GM18505 (cell line): ENCODE measurements at regions not wholly inside any gene's neighbourhood (a gene's known extent, or its start where the extent isn't known, plus 50 kb on each side); places are given as distances from the start of the nearest gene placed in this dataset.

Experiments used
- ATAC-seq: cut with Tn5 transposase; IDR thresholded peaks from one replicate; pipeline ENCODE4 v1.9.1; 2021; ENCODE audit not compliant: unreplicated experiment
- POLR2A ChIP-seq: IDR thresholded peaks from 4 replicates; pipeline ENCODE4 v1.6.1; 2011; ENCODE audit warnings: borderline replicate concordance; ENCODE audit not compliant: insufficient read depth, insufficient read length; ENCODE audit errors: extremely low read depth

- no peak for ATAC-seq
- TF ChIP-seq POLR2A = no peak
Measured at GRCh38 chr16:51596247-51596646, 445.2 kb upstream of the SALL1 start.

GRCh38 chr16:51592535-51593300, 441.6 kb upstream of the SALL1 start:
- no peak for TF ChIP-seq POLR2A
- ATAC-seq = no peak

GRCh38 chr16:51592001-51592501, 441.0 kb upstream of the SALL1 start:
- TF ChIP-seq POLR2A = no peak
- ATAC-seq = no peak

GRCh38 chr16:51591480-51591879, 440.4 kb upstream of the SALL1 start:
- TF ChIP-seq POLR2A = no peak
- ATAC-seq = no peak

- no peak for ATAC-seq
- no peak for TF ChIP-seq POLR2A
Measured at GRCh38 chr16:51579652-51580360, 428.7 kb upstream of the SALL1 start.

GRCh38 chr16:51577621-51578303, 426.7 kb upstream of the SALL1 start:
- TF ChIP-seq POLR2A = no peak
- ATAC-seq = no peak

GRCh38 chr16:51576498-51577195, 425.6 kb upstream of the SALL1 start:
- no peak for ATAC-seq
- no peak for TF ChIP-seq POLR2A

GRCh38 chr16:51573191-51573590, 422.1 kb upstream of the SALL1 start:
- ATAC-seq = no peak

GRCh38 chr16:51569203-51569931, 418.3 kb upstream of the SALL1 start:
- TF ChIP-seq POLR2A = no peak
- peak; percentile 51 for ATAC-seq

More at GRCh38 chr16:51573191-51573590, 422.1 kb upstream of the SALL1 start:
- no peak for TF ChIP-seq POLR2A

GRCh38 chr16:51567911-51568310, 416.8 kb upstream of the SALL1 start:
- no peak for TF ChIP-seq POLR2A

GRCh38 chr16:51565184-51565583, 414.1 kb upstream of the SALL1 start:
- ATAC-seq = no peak

More at GRCh38 chr16:51567911-51568310, 416.8 kb upstream of the SALL1 start:
- no peak for ATAC-seq

GRCh38 chr16:51562891-51563290, 411.8 kb upstream of the SALL1 start:
- ATAC-seq = no peak
- no peak for TF ChIP-seq POLR2A

More at GRCh38 chr16:51565184-51565583, 414.1 kb upstream of the SALL1 start:
- TF ChIP-seq POLR2A = no peak

GRCh38 chr16:51559901-51560300, 408.8 kb upstream of the SALL1 start:
- ATAC-seq = no peak

GRCh38 chr16:51557670-51558069, 406.6 kb upstream of the SALL1 start:
- no peak for TF ChIP-seq POLR2A
- ATAC-seq = no peak

More at GRCh38 chr16:51559901-51560300, 408.8 kb upstream of the SALL1 start:
- TF ChIP-seq POLR2A = no peak
